ENCODE measurements at regions not wholly inside any gene's neighbourhood (a gene's known extent, or its start where the extent isn't known, plus 50 kb on each side); places are given as distances from the start of the nearest gene placed in this dataset.

DNA sequence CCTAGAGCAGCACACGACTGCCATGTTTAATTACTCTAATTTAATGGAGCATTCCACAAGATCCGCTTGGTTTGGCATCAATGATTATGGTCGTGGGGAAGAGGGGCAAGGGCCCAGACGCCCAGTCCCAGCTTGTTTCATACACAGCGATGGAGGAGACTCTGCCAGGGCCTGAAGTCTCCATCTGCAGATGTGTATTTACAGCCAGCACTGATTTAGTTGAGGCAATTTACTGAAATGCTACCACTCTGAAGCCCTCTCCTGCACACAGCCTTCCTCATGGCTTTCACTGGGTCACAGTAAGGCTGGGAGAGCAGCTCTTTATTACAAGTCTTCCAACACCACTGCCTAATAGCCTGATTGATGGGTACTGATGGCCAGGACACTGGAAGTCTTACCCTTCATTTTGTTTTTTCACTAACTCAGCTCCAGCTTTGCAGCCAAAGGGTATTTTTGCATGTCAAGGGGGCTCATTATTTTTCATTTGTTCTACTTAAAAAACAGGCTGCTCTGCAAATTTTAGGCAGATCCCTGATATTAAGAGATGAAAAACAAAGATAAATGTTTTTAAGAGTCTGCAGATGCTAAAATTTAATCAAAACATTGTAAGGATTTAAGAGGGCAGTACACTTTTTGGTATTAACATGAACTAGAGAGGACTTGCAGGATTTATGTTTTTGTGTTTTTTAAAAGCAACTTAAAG is 236.3 kb downstream of the SIPA1L2 start:
- ATAC-seq, result no peak
- Mint-ChIP-seq H3K27me3 (no peaks in the 10 kb centered on the region), H3K4me1 (no peaks in the 10 kb centered on the region), H3K4me3 (no peak overlapping the region), H3K36me3 (ENCODE audit: low read depth) (peaks cover 2% of the 10 kb centered on the region), H3K27ac (no peak overlapping the region)
- H3K9me3 ChIP-seq (ENCODE audit: control insufficient read depth, low read length, poor library complexity, severe bottlenecking), result no peaks in the 10 kb centered on the region
- no peak for DNase-seq

DNA sequence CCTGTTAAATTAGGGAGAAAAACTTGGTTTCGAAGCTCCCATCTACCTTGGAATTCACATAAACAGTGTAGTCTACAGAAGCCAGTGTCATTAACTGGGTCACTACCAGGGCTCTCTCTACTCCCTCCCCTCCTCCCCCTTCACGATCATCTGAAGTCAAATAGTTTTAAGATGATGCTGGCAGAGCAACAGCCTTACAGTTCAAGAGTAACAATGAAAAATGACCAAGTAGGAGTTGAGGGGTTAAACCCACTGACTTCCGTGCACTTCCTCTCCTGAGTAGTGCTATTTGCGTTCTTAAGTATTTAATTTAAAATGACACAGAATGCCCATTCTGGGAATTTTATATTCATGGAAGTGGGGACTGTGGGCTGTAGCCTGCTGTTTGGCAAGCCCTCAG is 236.9 kb downstream of the SIPA1L2 start:
- no peak overlapping the region for H3K27ac Mint-ChIP-seq
- ATAC-seq (no peak), DNase-seq (no peak)
- no peaks in the 10 kb centered on the region for H3K4me1 Mint-ChIP-seq
- H3K4me3 Mint-ChIP-seq, result no peak overlapping the region
- H3K27me3 Mint-ChIP-seq, result no peaks in the 10 kb centered on the region
- peaks cover 2% of the 10 kb centered on the region for H3K36me3 Mint-ChIP-seq (ENCODE audit: low read depth)
- no peaks in the 10 kb centered on the region for H3K9me3 ChIP-seq (ENCODE audit: control insufficient read depth, low read length, poor library complexity, severe bottlenecking)

DNA sequence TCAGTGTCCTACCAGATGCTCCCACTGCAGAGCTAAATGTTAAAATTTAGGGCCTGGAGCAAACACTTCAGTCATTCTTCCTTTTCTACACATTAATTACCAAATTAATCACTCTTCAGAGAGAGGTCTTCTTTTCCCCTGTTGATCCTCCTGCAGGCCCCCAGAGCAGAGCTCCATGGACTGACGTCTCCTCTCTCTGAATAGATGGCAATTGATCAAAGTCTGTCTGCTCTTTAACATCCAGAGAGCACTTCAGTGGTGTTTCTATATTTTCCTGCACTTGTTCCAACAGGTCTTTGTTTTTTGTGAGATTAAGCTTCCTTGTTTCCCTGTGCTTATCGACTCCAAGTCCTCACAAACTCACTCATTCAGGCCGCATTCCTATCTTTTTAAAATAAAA is 239.3 kb downstream of the SIPA1L2 start:
- H3K9me3 ChIP-seq (ENCODE audit: control insufficient read depth, low read length, poor library complexity, severe bottlenecking), result no peaks in the 10 kb centered on the region
- Mint-ChIP-seq H3K27ac (no peak overlapping the region), H3K36me3 (ENCODE audit: low read depth) (peaks cover 2% of the 10 kb centered on the region), H3K4me1 (no peaks in the 10 kb centered on the region), H3K4me3 (no peak overlapping the region), H3K27me3 (no peaks in the 10 kb centered on the region)
- ATAC-seq (no peak), DNase-seq (no peak)

DNA sequence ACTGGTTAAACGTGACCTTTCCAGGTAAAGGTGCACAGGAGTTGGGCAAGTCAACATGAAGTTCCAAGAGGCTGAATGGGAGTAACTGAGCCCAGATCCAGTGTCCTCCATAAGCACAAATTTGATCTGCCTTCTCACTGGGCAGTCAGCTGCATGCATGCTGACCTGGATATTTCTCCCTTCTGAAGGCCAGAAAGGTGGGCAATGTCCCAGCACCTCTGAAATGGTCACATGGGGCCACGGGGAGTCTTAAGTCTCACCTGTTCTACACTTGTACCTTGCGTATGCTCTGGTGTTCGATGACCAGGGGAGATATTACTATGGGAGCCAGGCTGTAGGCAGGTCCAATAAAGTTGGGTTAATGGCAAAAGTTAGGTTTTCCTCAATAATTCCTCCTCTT is 240.2 kb downstream of the SIPA1L2 start:
- DNase-seq (no peak), ATAC-seq (no peak)
- no peak overlapping the region for H3K27ac Mint-ChIP-seq
- H3K9me3 ChIP-seq (ENCODE audit: control insufficient read depth, low read length, poor library complexity, severe bottlenecking), result no peaks in the 10 kb centered on the region
- H3K4me3 Mint-ChIP-seq, result no peak overlapping the region
- H3K4me1 Mint-ChIP-seq, result no peaks in the 10 kb centered on the region
- H3K27me3 Mint-ChIP-seq, result no peaks in the 10 kb centered on the region
- peaks cover 2% of the 10 kb centered on the region for H3K36me3 Mint-ChIP-seq (ENCODE audit: low read depth)

DNA sequence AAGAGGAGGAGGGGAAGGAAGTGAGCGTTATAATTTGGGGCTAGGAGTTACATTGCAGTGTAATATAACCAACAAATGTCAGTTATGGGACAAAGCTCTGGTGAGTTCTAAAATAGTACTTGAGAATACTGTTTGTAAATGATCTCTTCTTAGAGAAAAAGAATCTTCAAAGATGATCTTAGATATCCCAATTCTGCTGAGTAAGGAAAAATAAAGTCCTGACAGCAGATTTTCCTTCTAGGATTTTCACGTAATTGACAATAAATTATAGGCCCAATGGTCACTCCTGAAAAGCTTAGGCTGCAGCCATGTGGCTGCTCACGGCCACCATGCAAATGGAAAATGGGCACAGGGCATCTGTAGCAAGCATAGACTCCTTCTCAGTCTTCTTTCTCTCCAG is 241.6 kb downstream of the SIPA1L2 start:
- peaks cover 2% of the 10 kb centered on the region for H3K36me3 Mint-ChIP-seq (ENCODE audit: low read depth)
- DNase-seq (no peak), ATAC-seq (no peak)
- no peaks in the 10 kb centered on the region for H3K27me3 Mint-ChIP-seq
- H3K9me3 ChIP-seq (ENCODE audit: control insufficient read depth, low read length, poor library complexity, severe bottlenecking), result no peaks in the 10 kb centered on the region
- H3K4me1 Mint-ChIP-seq, result no peaks in the 10 kb centered on the region
- H3K4me3 Mint-ChIP-seq, result no peak overlapping the region
- H3K27ac Mint-ChIP-seq, result no peak overlapping the region

DNA sequence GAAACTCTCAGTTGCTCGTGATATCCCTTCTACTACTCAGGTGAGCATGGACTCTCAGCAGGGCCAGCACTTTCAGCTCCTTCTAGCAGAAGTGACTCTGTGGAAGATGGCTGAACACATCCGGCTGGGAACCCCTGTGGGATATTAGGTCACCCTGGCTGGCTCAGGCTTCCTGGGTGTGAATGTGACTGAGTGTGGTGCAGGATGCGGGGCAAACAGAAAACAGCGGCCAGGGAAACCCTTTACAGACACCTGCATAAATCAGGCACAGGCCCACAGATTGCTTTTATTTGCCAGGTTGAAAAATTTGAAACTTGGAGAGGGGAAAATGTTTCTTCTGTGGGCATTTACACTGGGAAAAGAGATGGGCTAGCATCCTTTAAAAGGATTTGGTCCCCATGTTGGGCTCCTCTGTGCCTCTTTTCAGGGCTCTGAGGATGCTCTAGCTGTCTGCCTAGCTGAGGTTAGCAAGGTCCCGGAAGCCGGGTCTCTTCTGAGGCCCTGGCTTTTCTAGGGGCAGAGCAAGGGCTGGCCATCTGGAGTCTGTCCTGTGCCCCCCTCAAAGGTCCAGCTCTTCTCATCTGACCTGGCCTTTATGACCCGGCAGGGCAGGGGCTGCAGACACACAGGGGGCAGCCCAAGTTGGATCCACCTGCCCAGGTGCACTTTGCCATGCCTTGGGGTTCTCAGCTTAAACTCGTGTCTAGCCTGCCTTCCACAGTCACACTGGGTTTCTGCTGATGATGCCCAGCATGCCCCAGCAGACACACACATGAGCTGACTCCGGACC is 243.0 kb downstream of the SIPA1L2 start:
- DNase-seq, result no peak
- ATAC-seq, result no peak

DNA sequence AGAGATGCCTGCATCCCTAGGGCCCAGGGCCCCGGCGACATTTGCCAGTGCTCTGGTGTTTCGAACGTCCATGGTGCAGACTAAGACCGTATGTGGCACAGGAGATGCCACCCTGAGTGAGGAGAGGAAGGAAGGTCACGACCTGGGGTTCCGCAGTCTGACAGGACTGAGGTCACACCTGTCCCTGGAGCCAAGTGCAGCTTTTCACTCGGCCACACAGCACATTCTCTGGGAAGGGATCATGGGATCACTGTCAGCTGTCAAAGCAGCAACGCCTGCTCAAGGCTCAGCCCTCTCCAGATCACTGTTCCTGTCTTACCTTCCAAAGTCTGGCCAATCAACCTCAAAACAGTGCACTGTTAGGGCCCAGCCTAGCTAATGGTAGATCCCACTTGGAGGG is 243.6 kb downstream of the SIPA1L2 start:
- H3K9me3 ChIP-seq (ENCODE audit: control insufficient read depth, low read length, poor library complexity, severe bottlenecking), result no peaks in the 10 kb centered on the region
- H3K27me3 Mint-ChIP-seq, result peaks cover 6% of the 10 kb centered on the region
- H3K4me1 Mint-ChIP-seq, result no peaks in the 10 kb centered on the region
- no peak overlapping the region for H3K27ac Mint-ChIP-seq
- H3K36me3 Mint-ChIP-seq (ENCODE audit: low read depth), result peaks cover 2% of the 10 kb centered on the region
- DNase-seq, result no peak
- no peak for ATAC-seq
- no peak overlapping the region for H3K4me3 Mint-ChIP-seq

More for the DNA sequence above, 243.0 kb downstream of the SIPA1L2 start:
- H3K4me1 Mint-ChIP-seq, result no peaks in the 10 kb centered on the region
- no peak overlapping the region for H3K27ac Mint-ChIP-seq
- peaks cover 2% of the 10 kb centered on the region for H3K36me3 Mint-ChIP-seq (ENCODE audit: low read depth)
- peaks cover under 1% of the 10 kb centered on the region for H3K27me3 Mint-ChIP-seq
- H3K9me3 ChIP-seq (ENCODE audit: control insufficient read depth, low read length, poor library complexity, severe bottlenecking), result no peaks in the 10 kb centered on the region
- H3K4me3 Mint-ChIP-seq, result no peak overlapping the region

DNA sequence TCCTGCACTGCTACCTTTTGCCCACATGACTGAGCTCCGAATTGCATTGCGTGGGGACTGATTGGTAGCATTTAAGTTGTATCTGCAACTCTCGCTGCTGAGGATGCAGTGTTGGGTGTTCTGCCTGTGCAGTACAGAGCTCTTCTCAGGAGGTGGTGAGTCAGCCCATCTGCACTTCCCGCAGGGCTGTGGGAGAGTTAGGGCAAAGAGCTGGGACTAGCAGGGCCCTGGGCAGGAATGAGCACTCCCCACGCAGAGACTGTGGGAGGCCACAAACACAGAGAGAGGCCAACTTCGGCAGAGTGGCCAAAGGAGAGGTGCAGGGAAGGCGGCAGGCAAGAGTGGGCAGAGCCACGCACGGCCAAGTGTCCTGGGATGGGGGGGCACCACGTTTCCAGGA is 244.7 kb downstream of the SIPA1L2 start:
- Mint-ChIP-seq H3K27me3 (peaks cover 7% of the 10 kb centered on the region), H3K36me3 (ENCODE audit: low read depth) (no peaks in the 10 kb centered on the region), H3K4me3 (no peak overlapping the region), H3K4me1 (no peaks in the 10 kb centered on the region), H3K27ac (no peak overlapping the region)
- ATAC-seq (no peak), DNase-seq (no peak)
- H3K9me3 ChIP-seq (ENCODE audit: control insufficient read depth, low read length, poor library complexity, severe bottlenecking), result no peaks in the 10 kb centered on the region

DNA sequence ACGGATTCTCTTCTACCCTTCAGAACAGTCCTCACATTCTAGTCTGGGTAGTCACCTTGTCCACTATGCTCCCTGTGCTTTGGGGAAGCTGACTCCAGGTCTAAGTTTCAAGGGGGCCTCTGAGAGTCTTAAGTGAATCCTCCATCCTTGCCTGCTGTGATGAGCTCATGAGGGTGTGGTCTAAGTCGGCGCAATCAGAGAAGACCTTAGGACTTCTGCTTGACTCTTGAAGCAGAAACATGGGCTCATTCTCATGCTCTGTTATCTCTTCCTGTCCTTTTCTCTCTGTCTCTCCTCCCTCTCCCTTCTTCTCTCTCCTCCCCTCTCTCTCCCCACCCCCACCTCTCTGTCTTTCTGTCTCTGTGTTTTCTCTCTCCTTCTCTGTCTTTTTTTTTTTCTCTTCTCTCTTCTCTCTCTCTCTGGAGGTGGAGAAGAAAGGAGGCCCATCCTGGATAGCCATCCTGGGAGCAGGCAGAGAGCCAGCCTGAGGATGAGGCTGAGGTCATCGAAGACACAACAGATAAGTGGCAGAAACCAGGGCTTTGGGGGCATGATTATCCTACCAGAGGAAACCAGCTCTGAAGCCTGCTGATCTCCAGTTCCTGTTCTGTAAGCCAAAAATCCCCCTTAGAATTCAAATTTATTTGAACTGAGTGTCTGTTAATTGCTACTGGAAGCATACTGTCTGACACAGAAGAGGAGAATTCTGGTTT is 245.6 kb downstream of the SIPA1L2 start:
- H3K27ac Mint-ChIP-seq, result no peak overlapping the region
- H3K36me3 Mint-ChIP-seq (ENCODE audit: low read depth), result no peaks in the 10 kb centered on the region
- peaks cover 10% of the 10 kb centered on the region for H3K27me3 Mint-ChIP-seq
- ATAC-seq, result no peak
- DNase-seq, result no peak
- no peaks in the 10 kb centered on the region for H3K9me3 ChIP-seq (ENCODE audit: control insufficient read depth, low read length, poor library complexity, severe bottlenecking)
- H3K4me3 Mint-ChIP-seq, result no peak overlapping the region
- H3K4me1 Mint-ChIP-seq, result no peaks in the 10 kb centered on the region

DNA sequence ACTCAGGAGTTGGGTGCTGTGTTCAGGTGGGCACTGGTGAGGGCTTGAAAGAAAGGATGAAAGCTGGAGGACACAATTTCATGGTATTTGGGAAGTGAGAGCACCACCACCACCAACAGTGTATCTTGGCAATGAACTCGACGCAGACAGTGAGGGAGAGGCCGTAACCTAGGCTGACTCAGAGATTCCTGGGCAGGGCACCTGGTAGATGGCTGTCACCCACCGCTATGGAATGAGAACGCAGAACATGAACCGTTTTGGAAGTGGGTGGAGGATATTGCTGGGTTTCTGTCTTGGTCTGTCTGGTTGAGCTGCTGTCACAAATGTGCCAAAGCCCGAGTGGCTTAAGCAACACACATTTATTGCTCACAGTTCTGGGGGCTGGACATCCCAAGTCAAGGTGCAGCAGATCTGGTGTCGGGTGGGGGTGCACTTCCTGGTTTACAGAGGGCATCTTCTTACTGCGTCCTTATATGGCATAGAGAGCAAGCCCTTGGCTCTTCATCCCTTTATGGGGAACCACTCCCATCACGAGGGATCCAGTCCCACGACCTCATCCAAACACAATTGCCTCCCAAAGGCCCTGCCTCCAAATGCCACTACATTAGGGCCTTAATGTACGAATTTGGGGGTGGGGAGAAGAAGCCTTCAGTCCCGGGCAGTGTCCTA is 246.3 kb downstream of the SIPA1L2 start:
- Mint-ChIP-seq H3K4me3 (no peak overlapping the region), H3K27me3 (peaks cover 10% of the 10 kb centered on the region), H3K4me1 (no peaks in the 10 kb centered on the region), H3K27ac (no peak overlapping the region), H3K36me3 (ENCODE audit: low read depth) (no peaks in the 10 kb centered on the region)
- DNase-seq (no peak), ATAC-seq (no peak)
- no peaks in the 10 kb centered on the region for H3K9me3 ChIP-seq (ENCODE audit: control insufficient read depth, low read length, poor library complexity, severe bottlenecking)

DNA sequence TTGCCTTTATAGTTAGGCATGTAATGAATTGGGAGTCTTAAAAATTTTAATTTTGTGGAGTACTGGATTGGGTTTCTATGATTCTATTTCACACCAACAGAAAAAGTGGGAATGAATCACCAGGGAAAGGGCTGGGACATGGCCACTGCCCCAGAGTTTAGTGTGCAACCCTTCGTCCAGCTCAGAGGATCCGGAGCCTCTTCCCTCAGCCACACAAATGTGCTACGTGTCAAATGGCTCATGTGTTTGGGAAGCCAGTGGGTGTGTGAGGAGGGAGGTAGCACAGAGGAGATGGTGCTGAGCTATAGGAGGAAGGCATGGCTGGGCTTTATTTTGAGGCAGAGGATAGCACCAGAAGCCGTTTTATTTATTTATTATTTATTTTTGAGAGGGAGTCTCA is 247.3 kb downstream of the SIPA1L2 start:
- H3K27ac Mint-ChIP-seq, result no peak overlapping the region
- DNase-seq, result no peak
- no peak for ATAC-seq
- H3K9me3 ChIP-seq (ENCODE audit: control insufficient read depth, low read length, poor library complexity, severe bottlenecking), result no peaks in the 10 kb centered on the region
- H3K4me3 Mint-ChIP-seq, result no peak overlapping the region
- H3K4me1 Mint-ChIP-seq, result no peaks in the 10 kb centered on the region
- H3K36me3 Mint-ChIP-seq (ENCODE audit: low read depth), result no peaks in the 10 kb centered on the region
- peaks cover 10% of the 10 kb centered on the region for H3K27me3 Mint-ChIP-seq

DNA sequence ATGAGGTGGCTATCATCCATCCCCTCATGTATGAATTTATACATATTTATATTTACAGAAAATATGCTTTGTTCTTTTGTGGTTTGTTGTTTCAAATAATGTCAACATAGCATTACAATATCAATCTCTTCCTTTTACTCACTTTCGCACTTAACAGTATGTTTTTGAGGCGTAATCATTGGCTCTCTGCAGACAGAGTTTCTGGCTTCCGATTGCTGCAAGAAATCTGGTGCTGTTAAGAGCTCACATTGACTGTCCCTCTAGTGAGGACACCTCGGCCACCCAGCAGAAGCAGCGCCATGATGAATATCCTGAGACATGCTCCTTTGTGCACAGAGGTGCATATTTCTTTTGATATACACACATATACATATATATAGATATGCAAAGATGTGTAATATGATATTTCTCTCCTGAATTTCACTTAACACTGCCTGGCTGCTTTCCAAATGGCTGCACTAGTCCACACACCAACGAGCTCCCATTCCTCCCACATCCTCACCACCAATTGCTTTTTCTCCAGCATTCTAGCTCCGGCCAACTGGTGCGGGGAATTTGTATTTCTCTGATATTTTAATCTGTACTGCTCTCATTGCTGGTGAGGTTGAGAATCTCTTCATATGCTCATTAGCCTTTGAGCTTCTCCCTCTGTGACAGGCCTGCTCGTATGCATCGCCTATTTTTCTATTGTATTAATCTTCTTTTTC is 248.4 kb downstream of the SIPA1L2 start:
- DNase-seq, result no peak
- H3K27ac Mint-ChIP-seq, result no peak overlapping the region
- H3K27me3 Mint-ChIP-seq, result peaks cover 10% of the 10 kb centered on the region
- H3K36me3 Mint-ChIP-seq (ENCODE audit: low read depth), result no peaks in the 10 kb centered on the region
- H3K9me3 ChIP-seq (ENCODE audit: control insufficient read depth, low read length, poor library complexity, severe bottlenecking), result no peaks in the 10 kb centered on the region
- ATAC-seq, result no peak
- H3K4me1 Mint-ChIP-seq, result no peaks in the 10 kb centered on the region
- peak overlapping the region; percentile 55 for H3K4me3 Mint-ChIP-seq

DNA sequence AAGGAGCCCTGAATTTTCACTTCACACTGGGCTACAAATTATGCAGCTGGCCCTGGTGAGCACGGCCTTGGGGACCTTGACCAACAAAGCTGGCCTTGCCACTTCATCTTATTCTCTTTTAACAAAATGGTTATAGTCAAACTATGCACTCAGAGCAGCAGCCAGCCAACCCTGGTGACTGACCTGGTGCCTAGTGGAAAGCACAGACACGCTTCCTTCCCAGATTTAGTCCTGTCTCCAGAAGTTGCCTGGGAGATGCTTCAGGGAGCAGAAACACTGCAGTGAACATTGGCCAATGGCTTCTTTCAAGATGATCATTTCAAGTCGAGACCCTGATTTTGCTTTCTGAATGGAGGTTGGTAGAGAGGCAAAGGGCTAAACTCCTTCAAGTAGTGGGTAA is 249.3 kb downstream of the SIPA1L2 start:
- Mint-ChIP-seq H3K4me3 (no peak overlapping the region), H3K27me3 (peaks cover 12% of the 10 kb centered on the region), H3K36me3 (ENCODE audit: low read depth) (no peaks in the 10 kb centered on the region), H3K4me1 (no peaks in the 10 kb centered on the region), H3K27ac (no peak overlapping the region)
- H3K9me3 ChIP-seq (ENCODE audit: control insufficient read depth, low read length, poor library complexity, severe bottlenecking), result no peaks in the 10 kb centered on the region
- ATAC-seq, result no peak
- no peak for DNase-seq

Measured in T-helper 17 cell (primary cell).